SK-N-SH (cell line): ENCODE measurements at regions not wholly inside any gene's neighbourhood (a gene's known extent, or its start where the extent isn't known, plus 50 kb on each side); places are given as distances from the start of the nearest gene placed in this dataset.

Source experiments
- CTCF ChIA-PET: fragments of 300-600, 350-600 bp; formaldehyde crosslinking; extraction: SDS; loops from one replicate; lab custom pipeline; 2021; lab: Yijun Ruan, JAX
- POLR2A ChIA-PET: fragments of 350-600 bp; sonication (Branson Sonifier 250); formaldehyde crosslinking; extraction: SDS; loops from one replicate; lab custom pipeline; 2020; ENCODE audit warnings: antibody characterized with exemption, inconsistent platforms; lab: Yijun Ruan, JAX
- DNase-seq: peaks from one replicate; pipeline ENCODE4 v3.0.0; 2012
- H2AFZ ChIP-seq: fragments of 200-600 bp; sonication (generic); 2 replicates; pipeline ENCODE4 v1.8.1; 2016; ENCODE audit warnings: antibody characterized with exemption, mild to moderate bottlenecking, low read depth
- H3F3A ChIP-seq: fragments of 200-600 bp; sonication (generic); replicated peaks from 2 replicates; pipeline ENCODE3; 2016; ENCODE audit warnings: antibody characterized with exemption, mild to moderate bottlenecking; ENCODE audit not compliant: insufficient read depth
- H3K27ac ChIP-seq, 2 experiments: fragments of 200-500 bp in 1 of 2; fragments of 200-600 bp in 1 of 2; sonication (Bioruptor generic) in 1 of 2; sonication (generic), shearing (Covaris generic) in 1 of 2; 2 replicates each; pipeline versions ENCODE4 v1.5.1 to v1.6.1; 2014 to 2016; ENCODE audit warnings: low read depth in 2 of 2, inconsistent platforms in 1 of 2, low read length in 1 of 2, mild to moderate bottlenecking in 1 of 2, mixed read lengths in 1 of 2
- H3K27me3 ChIP-seq: fragments of 200-600 bp; sonication (generic), shearing (Covaris generic); 2 replicates; pipeline ENCODE4 v1.6.1; 2016; ENCODE audit warnings: mixed run types; ENCODE audit not compliant: insufficient read depth
- H3K36me3 ChIP-seq, 2 experiments: fragments of 200-500 bp in 1 of 2; fragments of 200-600 bp in 1 of 2; sonication (Bioruptor generic) in 1 of 2; sonication (generic) in 1 of 2; replicated peaks in 1 of 2; 2 replicates each; pipeline versions ENCODE3 to v1.5.1; 2014 to 2016; ENCODE audit warnings: low read length in 1 of 2, mild to moderate bottlenecking in 1 of 2; ENCODE audit not compliant: insufficient read depth in 2 of 2, control insufficient read depth in 1 of 2
- H3K4me1 ChIP-seq, 2 experiments: fragments of 200-500 bp in 1 of 2; fragments of 200-600 bp in 1 of 2; sonication (Bioruptor generic) in 1 of 2; sonication (generic), shearing (Covaris generic) in 1 of 2; 2 replicates each; pipeline versions ENCODE4 v1.5.1 to v1.6.1; 2014 to 2016; ENCODE audit warnings: low read depth in 1 of 2, low read length in 1 of 2, mixed run types in 1 of 2; ENCODE audit not compliant: insufficient read depth in 2 of 2, control insufficient read depth in 1 of 2
- H3K4me2 ChIP-seq: fragments of 200-600 bp; sonication (generic), shearing (Covaris generic); 2 replicates; pipeline ENCODE4 v1.6.1; 2017; ENCODE audit warnings: mixed run types
- H3K4me3 ChIP-seq, 2 experiments: fragments of 200-500 bp in 1 of 2; fragments of 200-600 bp in 1 of 2; sonication (Bioruptor generic) in 1 of 2; sonication (generic), shearing (Covaris generic) in 1 of 2; 2 replicates each; pipeline versions ENCODE4 v1.5.1 to v1.8.1; 2014 to 2016; ENCODE audit warnings: low read depth in 2 of 2, inconsistent platforms in 1 of 2, low read length in 1 of 2, mild to moderate bottlenecking in 1 of 2, mixed read lengths in 1 of 2, moderate library complexity in 1 of 2
- H3K79me2 ChIP-seq: fragments of 200-600 bp; sonication (generic); 2 replicates; pipeline ENCODE4 v1.8.1; 2017; ENCODE audit warnings: mild to moderate bottlenecking; ENCODE audit not compliant: insufficient read depth
- H3K9ac ChIP-seq: fragments of 200-600 bp; sonication (generic); 2 replicates; pipeline ENCODE4 v1.6.1; 2017; ENCODE audit warnings: mixed run types
- H3K9me2 ChIP-seq: fragments of 200-600 bp; sonication (generic); 2 replicates; pipeline ENCODE4 v1.6.1; 2017; ENCODE audit warnings: mixed run types
- H3K9me3 ChIP-seq: fragments of 200-600 bp; sonication (generic); 2 replicates; pipeline ENCODE4 v1.6.1; 2017; ENCODE audit warnings: mixed run types, mild to moderate bottlenecking, moderate library complexity
- H4K20me1 ChIP-seq: fragments of 200-600 bp; sonication (generic); 2 replicates; pipeline ENCODE4 v1.6.1; 2017; ENCODE audit warnings: mild to moderate bottlenecking, mixed run types; ENCODE audit not compliant: insufficient read depth
- CHD2 ChIP-seq: fragments of 150-350 bp; IDR thresholded peaks from 2 replicates; pipeline ENCODE4 v1.6.1; 2018; ENCODE audit warnings: low read length; ENCODE audit not compliant: partially characterized antibody
- EP300 ChIP-seq, 2 experiments: IDR thresholded peaks; 2 replicates each; pipeline versions ENCODE4 v1.4.0 to v1.6.1; 2012; ENCODE audit warnings: borderline replicate concordance in 1 of 2, low read depth in 1 of 2, low read length in 1 of 2
- FOSL2 ChIP-seq: IDR thresholded peaks from 2 replicates; pipeline ENCODE4 v1.4.0; 2012; ENCODE audit warnings: low read depth, mild to moderate bottlenecking, moderate library complexity, borderline replicate concordance
- FOXJ3 ChIP-seq: sonication (generic); formaldehyde crosslinking; IDR thresholded peaks from 2 replicates; pipeline ENCODE4 v1.5.1; 2020; ENCODE audit warnings: mild to moderate bottlenecking, missing genetic modification reagents
- GATA2 ChIP-seq: sonication (generic); formaldehyde crosslinking; IDR thresholded peaks from 2 replicates; pipeline ENCODE4 v1.5.0; 2020; ENCODE audit warnings: mild to moderate bottlenecking, missing genetic modification reagents
- IRF3 ChIP-seq: fragments of 150-350 bp; IDR thresholded peaks from 2 replicates; pipeline ENCODE4 v1.6.1; 2016; ENCODE audit warnings: mild to moderate bottlenecking, low read depth, low read length
- NRF1 ChIP-seq: IDR thresholded peaks from 2 replicates; pipeline ENCODE4 v1.6.1; 2012; ENCODE audit warnings: low read depth, mild to moderate bottlenecking, low read length
- POLR2AphosphoS5 ChIP-seq: IDR thresholded peaks from 2 replicates; pipeline ENCODE4 v1.6.1; 2012; ENCODE audit warnings: low read depth, low read length
- SIN3A ChIP-seq: IDR thresholded peaks from 2 replicates; pipeline ENCODE4 v1.6.1; 2012; ENCODE audit warnings: low read depth, mild to moderate bottlenecking, low read length, moderate library complexity, borderline replicate concordance
- TAF1 ChIP-seq: IDR thresholded peaks from 2 replicates; pipeline ENCODE4 v1.6.1; 2012; ENCODE audit warnings: low read depth, mild to moderate bottlenecking, low read length, moderate library complexity, borderline replicate concordance
- TEAD4 ChIP-seq: IDR thresholded peaks from 2 replicates; pipeline ENCODE4 v1.4.0; 2012; ENCODE audit warnings: mild to moderate bottlenecking, borderline replicate concordance; ENCODE audit not compliant: insufficient read depth
- USF2 ChIP-seq: fragments of 150-350 bp; IDR thresholded peaks from 2 replicates; pipeline ENCODE4 v1.6.1; 2017; ENCODE audit warnings: antibody characterized with exemption, low read length, low read depth, borderline replicate concordance
- YY1 ChIP-seq: IDR thresholded peaks from 2 replicates; pipeline ENCODE4 v1.4.0; 2012; ENCODE audit warnings: low read depth, mild to moderate bottlenecking
- WGBS: methylation state at CpG from one replicate; pipeline ENCODE4 v1.1.6; 2017; ENCODE audit warnings: low lambda C conversion rate; 5-methylcytosine and 5-hydroxymethylcytosine counted together
- TF ChIP-seq, protein P1 (sequence below): IDR thresholded peaks from 2 replicates; pipeline ENCODE4 v1.6.1; 2012; ENCODE audit warnings: mild to moderate bottlenecking, low read depth, low read length, moderate library complexity
- TF ChIP-seq, protein P2 (sequence below): fragments of 200-600 bp; sonication (generic); IDR thresholded peaks from 2 replicates; pipeline ENCODE4 v1.6.1; 2017; ENCODE audit warnings: antibody characterized with exemption, mild to moderate bottlenecking, moderate library complexity

- DNase-seq: no peak
- no peaks in the 10 kb centered on the region for H3K36me3 ChIP-seq
- 0 out of 4 replicates have a peak, but pooled peaks cover 0 to 4% of the 10 kb centered on the region in 2 experiments for H3K4me1 ChIP-seq
- no peak overlapping the region for H2AFZ ChIP-seq
- no peak for TF ChIP-seq USF2
- no peak for TF ChIP-seq FOXJ3
- no peak for TF ChIP-seq CHD2
- no peak for TF ChIP-seq GATA2 (CRISPR knock-in tag)
- CTCF ChIA-PET: interaction anchor here (0.9 kb wide), 1 partner anchor 794 kb away, joined by 3 read pairs; no protein-coding TSS in a partner anchor
- H3K9me2 ChIP-seq: no peaks in the 10 kb centered on the region
- no peaks in the 10 kb centered on the region for H3K27me3 ChIP-seq
- no peaks in the 10 kb centered on the region for H4K20me1 ChIP-seq
- H3K79me2 ChIP-seq: no peaks in the 10 kb centered on the region
- no peak overlapping the region for H3K4me3 ChIP-seq
- no peak overlapping the region for H3K4me2 ChIP-seq
- H3K27ac ChIP-seq: no peak overlapping the region
- H3K9ac ChIP-seq: no peak overlapping the region
- POLR2A ChIA-PET: no interaction called here
- H3F3A ChIP-seq: no peaks in the 10 kb centered on the region
- no peaks in the 10 kb centered on the region for H3K9me3 ChIP-seq
Measured at GRCh38 chr1:58924016-58924565, 140.2 kb upstream of the JUN start.

GRCh38 chr1:58924821-58925220, 141.0 kb upstream of the JUN start:
- Histone ChIP-seq H4K20me1 (no peaks in the 10 kb centered on the region), H3K79me2 (no peaks in the 10 kb centered on the region), H3K4me3 (no peak overlapping the region), H3K9me2 (no peaks in the 10 kb centered on the region), H3K27me3 (no peaks in the 10 kb centered on the region), H3K36me3 (no peaks in the 10 kb centered on the region), H2AFZ (no peak overlapping the region), H3F3A (no peaks in the 10 kb centered on the region), H3K4me1 (0 out of 4 replicates have a peak, but pooled peaks cover 0 to 4% of the 10 kb centered on the region in 2 experiments), H3K27ac (no peak overlapping the region), H3K9me3 (no peaks in the 10 kb centered on the region), H3K4me2 (no peak overlapping the region), H3K9ac (no peak overlapping the region)
- ChIA-PET POLR2A (no interaction called here), CTCF (interaction anchor here (1.0 kb wide), 1 partner anchor 9 kb away, joined by 3 read pairs; no protein-coding TSS in a partner anchor)
- TF ChIP-seq, protein P1, sequence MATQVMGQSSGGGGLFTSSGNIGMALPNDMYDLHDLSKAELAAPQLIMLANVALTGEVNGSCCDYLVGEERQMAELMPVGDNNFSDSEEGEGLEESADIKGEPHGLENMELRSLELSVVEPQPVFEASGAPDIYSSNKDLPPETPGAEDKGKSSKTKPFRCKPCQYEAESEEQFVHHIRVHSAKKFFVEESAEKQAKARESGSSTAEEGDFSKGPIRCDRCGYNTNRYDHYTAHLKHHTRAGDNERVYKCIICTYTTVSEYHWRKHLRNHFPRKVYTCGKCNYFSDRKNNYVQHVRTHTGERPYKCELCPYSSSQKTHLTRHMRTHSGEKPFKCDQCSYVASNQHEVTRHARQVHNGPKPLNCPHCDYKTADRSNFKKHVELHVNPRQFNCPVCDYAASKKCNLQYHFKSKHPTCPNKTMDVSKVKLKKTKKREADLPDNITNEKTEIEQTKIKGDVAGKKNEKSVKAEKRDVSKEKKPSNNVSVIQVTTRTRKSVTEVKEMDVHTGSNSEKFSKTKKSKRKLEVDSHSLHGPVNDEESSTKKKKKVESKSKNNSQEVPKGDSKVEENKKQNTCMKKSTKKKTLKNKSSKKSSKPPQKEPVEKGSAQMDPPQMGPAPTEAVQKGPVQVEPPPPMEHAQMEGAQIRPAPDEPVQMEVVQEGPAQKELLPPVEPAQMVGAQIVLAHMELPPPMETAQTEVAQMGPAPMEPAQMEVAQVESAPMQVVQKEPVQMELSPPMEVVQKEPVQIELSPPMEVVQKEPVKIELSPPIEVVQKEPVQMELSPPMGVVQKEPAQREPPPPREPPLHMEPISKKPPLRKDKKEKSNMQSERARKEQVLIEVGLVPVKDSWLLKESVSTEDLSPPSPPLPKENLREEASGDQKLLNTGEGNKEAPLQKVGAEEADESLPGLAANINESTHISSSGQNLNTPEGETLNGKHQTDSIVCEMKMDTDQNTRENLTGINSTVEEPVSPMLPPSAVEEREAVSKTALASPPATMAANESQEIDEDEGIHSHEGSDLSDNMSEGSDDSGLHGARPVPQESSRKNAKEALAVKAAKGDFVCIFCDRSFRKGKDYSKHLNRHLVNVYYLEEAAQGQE: no peak
- TF ChIP-seq, protein P2, sequence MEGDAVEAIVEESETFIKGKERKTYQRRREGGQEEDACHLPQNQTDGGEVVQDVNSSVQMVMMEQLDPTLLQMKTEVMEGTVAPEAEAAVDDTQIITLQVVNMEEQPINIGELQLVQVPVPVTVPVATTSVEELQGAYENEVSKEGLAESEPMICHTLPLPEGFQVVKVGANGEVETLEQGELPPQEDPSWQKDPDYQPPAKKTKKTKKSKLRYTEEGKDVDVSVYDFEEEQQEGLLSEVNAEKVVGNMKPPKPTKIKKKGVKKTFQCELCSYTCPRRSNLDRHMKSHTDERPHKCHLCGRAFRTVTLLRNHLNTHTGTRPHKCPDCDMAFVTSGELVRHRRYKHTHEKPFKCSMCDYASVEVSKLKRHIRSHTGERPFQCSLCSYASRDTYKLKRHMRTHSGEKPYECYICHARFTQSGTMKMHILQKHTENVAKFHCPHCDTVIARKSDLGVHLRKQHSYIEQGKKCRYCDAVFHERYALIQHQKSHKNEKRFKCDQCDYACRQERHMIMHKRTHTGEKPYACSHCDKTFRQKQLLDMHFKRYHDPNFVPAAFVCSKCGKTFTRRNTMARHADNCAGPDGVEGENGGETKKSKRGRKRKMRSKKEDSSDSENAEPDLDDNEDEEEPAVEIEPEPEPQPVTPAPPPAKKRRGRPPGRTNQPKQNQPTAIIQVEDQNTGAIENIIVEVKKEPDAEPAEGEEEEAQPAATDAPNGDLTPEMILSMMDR: no peak
- TF ChIP-seq YY1: no peak
- TF ChIP-seq IRF3: no peak
- no peak for TF ChIP-seq NRF1
- no peak for TF ChIP-seq SIN3A
- no peak for TF ChIP-seq TEAD4
- TF ChIP-seq POLR2AphosphoS5: no peak
- TF ChIP-seq USF2: no peak
- no peak for TF ChIP-seq FOSL2
- no peak for TF ChIP-seq EP300 (IDR thresholded peaks at IDR 0.05; ENCODE audit: borderline replicate concordance in 1 of 2, low read depth in 1 of 2, low read length in 1 of 2)
- TF ChIP-seq TAF1: no peak
- no peak for DNase-seq
- 84% methylated on average over 4 of the region's 4 CpGs for WGBS
